Subcutaneous abdominal adipose tissue (tissue), 5 donors: ENCODE measurements at regions not wholly inside any gene's neighbourhood (a gene's known extent, or its start where the extent isn't known, plus 50 kb on each side); places are given as distances from the start of the nearest gene placed in this dataset.
"Not testable (repeated sequence)": the region's sequence is repeated elsewhere in the genome, so short reads cannot be mapped to it uniquely, and the experiment has no call there.

Experiments
- H3K27ac ChIP-seq: one replicate; pipeline ENCODE4 v1.7.0; 2013; ENCODE audit warnings: low read depth, mild to moderate bottlenecking, inconsistent platforms, low read length, moderate library complexity
- H3K27me3 ChIP-seq, 5 donors: one replicate each; pipeline ENCODE4 v1.7.0; 2013; ENCODE audit warnings: low read length in 5 of 5, inconsistent platforms in 1 of 5; ENCODE audit not compliant: control insufficient read depth in 5 of 5, insufficient read depth in 4 of 5
- H3K36me3 ChIP-seq, 5 donors: one replicate each; pipeline ENCODE4 v1.7.0; 2013; ENCODE audit warnings: low read length in 5 of 5; ENCODE audit not compliant: control insufficient read depth in 5 of 5, insufficient read depth in 5 of 5
- H3K4me1 ChIP-seq, 5 donors: one replicate each; pipeline ENCODE4 v1.7.0; 2013; ENCODE audit warnings: low read length in 5 of 5, mild to moderate bottlenecking in 3 of 5, moderate library complexity in 1 of 5; ENCODE audit not compliant: control insufficient read depth in 5 of 5, insufficient read depth in 5 of 5
- H3K4me3 ChIP-seq, 5 donors: one replicate each; pipeline ENCODE4 v1.7.0; 2013; ENCODE audit warnings: low read length in 5 of 5, low read depth in 1 of 5
- H3K9ac ChIP-seq, 5 donors: one replicate each; pipeline ENCODE4 v1.7.0; 2013; ENCODE audit warnings: low read length in 5 of 5, mild to moderate bottlenecking in 4 of 5, moderate library complexity in 3 of 5
- H3K9me3 ChIP-seq, 5 donors: one replicate each; pipeline ENCODE4 v1.7.0; 2013; ENCODE audit warnings: low read length in 5 of 5; ENCODE audit not compliant: control insufficient read depth in 5 of 5
- donor health status: healthy.
- donor health status: healthy.
- donor health status: healthy.
- donor health status: healthy.
- donor health status: healthy.

DNA sequence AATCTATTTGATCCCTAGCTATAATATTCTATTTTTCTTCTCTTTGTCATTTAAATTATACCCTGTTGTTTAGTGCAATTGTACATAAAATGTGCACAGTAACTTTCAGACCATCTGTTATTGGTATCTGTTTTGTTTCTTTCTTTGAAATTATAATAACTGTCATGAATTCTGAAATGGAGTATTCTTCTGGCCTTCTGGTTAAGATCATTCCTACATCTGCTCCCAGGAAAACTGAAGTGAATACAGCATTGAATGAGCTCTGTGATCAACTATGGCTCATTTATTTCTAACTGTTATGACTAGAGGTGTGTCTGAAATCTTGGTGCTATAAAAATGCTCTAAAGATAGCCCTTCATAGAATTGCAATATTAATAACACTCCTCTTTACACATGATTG is 788.4 kb upstream of the TMEFF2 start:
- Histone ChIP-seq H3K4me1 (no peaks in the 10 kb centered on the region), H3K27me3 (no peaks in the 10 kb centered on the region), H3K9ac (no peak overlapping the region), H3K36me3 (no peaks in the 10 kb centered on the region), H3K27ac (no peak overlapping the region), H3K9me3 (no peaks in the 10 kb centered on the region), H3K4me3 (no peak overlapping the region)

DNA sequence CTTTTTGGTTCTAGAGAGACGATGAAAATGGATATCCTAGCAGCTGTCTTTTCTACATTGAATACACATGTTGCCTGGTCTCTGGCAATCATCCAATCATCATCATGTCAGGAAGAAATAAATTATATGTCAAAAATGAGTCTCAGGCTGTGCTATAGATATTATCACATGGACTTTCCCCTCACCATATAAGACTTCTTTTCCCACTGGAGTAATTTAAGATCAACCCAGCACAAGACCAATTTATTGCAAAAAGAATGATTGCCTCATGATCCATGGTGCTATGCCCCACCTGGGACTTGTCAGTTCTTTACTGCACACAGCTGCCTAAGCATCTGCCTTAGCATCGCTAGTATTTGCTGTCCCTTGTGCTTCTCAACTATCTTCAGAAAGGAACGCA is 783.7 kb upstream of the TMEFF2 start:
- Histone ChIP-seq H3K36me3 (no peaks in the 10 kb centered on the region), H3K4me1 (no peaks in the 10 kb centered on the region), H3K4me3 (no peak overlapping the region), H3K9ac (no peak overlapping the region), H3K9me3 (no peaks in the 10 kb centered on the region), H3K27ac (no peak overlapping the region), H3K27me3 (no peaks in the 10 kb centered on the region)

DNA sequence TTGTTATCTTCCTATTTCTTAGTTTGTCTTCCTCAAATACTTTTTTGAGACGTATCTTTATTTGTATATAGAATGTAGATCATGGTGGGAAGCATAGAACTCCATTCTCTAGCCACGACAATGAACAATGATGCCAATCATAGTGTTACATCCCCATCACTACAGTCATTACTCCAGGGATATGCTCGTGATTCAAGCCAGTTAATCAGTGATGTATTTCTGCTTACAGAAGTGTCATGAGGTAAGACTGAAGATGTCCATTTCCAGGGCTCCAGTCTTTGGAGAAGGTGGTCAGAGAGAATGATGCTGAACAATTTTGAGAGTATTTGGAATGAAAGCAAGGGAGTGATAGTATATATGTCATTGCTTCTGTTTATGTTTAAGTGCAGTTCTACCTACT is 777.2 kb upstream of the TMEFF2 start:
- Histone ChIP-seq H3K27me3 (no peaks in the 10 kb centered on the region), H3K36me3 (no peaks in the 10 kb centered on the region), H3K4me3 (no peak overlapping the region), H3K9ac (no peak overlapping the region), H3K9me3 (no peaks in the 10 kb centered on the region), H3K4me1 (no peaks in the 10 kb centered on the region), H3K27ac (no peak overlapping the region)

DNA sequence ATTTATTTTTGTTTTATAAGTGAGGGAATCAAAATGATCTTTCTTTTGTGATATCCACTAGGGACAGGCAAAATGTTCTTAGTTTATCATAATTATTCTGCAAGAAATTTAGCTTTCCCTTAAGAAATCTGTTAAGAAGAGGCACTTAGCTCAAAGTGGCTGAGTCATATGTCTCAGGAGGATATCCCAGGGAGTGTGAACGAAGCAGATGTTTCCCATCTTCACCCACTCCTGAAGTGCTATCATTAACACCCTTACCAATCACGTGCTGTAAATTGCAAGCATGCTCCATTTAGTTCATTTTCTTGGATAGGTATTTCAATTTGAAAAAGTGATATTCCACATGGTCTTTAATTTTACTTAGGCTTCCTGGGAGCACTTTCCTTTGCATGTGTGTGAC is 774.3 kb upstream of the TMEFF2 start:
- H3K9me3 ChIP-seq, result no peaks in the 10 kb centered on the region
- H3K9ac ChIP-seq, result no peak overlapping the region
- no peaks in the 10 kb centered on the region for H3K27me3 ChIP-seq
- no peaks in the 10 kb centered on the region for H3K4me1 ChIP-seq
- H3K27ac ChIP-seq, result no peak overlapping the region
- no peaks in the 10 kb centered on the region for H3K36me3 ChIP-seq
- H3K4me3 ChIP-seq, result no peak overlapping the region

DNA sequence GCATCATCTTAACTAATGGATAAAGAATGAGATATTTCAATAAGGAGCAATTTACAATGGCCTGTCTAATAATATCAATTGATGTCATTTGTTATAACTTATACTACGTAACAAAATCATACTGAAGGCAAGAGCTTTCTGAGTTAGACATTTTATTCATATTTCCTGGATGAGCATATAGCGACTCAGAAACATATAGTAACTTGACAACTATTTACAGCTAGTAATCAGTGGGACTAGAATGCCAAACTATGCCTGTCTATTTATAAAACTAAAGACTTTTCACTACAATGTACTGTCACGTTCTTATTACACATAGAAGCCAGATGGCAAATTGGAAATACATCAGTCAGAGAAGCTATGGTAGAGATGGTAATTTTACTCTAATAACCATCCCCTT is 766.2 kb upstream of the TMEFF2 start:
- Histone ChIP-seq H3K4me1 (no peaks in the 10 kb centered on the region), H3K9ac (no peak overlapping the region), H3K4me3 (no peak overlapping the region), H3K27me3 (no peaks in the 10 kb centered on the region), H3K9me3 (no peaks in the 10 kb centered on the region), H3K36me3 (no peaks in the 10 kb centered on the region), H3K27ac (no peak overlapping the region)

DNA sequence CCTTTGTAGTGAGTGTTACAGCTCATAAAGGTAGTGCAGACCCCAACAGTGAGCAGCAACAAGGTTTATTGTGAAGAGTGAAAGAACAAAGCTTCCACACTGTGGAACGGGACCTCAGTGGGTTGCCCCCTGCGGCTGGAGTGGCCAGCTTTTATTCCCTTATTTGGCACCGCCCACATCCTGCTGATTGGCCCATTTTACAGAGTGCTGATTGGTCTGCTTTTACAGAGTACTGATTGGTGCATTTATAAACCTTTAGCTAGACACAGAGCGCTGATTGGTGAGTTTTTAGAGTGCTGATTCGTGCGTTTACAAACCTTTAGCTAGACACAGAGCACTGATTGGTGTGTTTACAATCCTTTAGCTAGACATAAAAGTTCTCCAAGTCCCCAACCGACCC is 763.9 kb upstream of the TMEFF2 start:
- not testable (repeated sequence) for H3K27ac ChIP-seq, H3K27me3 ChIP-seq, H3K9me3 ChIP-seq, H3K4me1 ChIP-seq, H3K4me3 ChIP-seq, H3K9ac ChIP-seq, H3K36me3 ChIP-seq

DNA sequence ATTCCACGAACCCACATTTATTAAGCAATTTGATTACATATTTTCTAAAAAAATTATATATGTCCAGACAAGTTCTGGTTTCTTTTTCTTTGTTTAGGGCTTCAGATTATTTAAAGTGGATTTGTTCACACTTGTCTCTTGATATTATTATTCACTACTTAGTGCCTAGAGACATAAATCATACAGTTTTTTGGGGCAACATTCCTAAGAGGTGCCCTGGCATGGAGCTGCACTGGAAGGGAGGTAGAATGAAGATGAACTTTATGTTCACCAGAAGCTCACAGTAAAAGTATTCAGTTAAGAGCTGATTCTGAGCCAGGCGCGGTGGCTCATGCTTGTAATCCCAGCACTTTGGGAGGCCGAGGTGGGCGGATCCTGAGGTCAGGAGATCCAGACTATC is 762.7 kb upstream of the TMEFF2 start:
- H3K4me3 ChIP-seq, result no peak overlapping the region
- no peaks in the 10 kb centered on the region for H3K9me3 ChIP-seq
- no peaks in the 10 kb centered on the region for H3K4me1 ChIP-seq
- no peak overlapping the region for H3K9ac ChIP-seq
- H3K27ac ChIP-seq, result no peak overlapping the region
- no peaks in the 10 kb centered on the region for H3K27me3 ChIP-seq
- H3K36me3 ChIP-seq, result no peaks in the 10 kb centered on the region

DNA sequence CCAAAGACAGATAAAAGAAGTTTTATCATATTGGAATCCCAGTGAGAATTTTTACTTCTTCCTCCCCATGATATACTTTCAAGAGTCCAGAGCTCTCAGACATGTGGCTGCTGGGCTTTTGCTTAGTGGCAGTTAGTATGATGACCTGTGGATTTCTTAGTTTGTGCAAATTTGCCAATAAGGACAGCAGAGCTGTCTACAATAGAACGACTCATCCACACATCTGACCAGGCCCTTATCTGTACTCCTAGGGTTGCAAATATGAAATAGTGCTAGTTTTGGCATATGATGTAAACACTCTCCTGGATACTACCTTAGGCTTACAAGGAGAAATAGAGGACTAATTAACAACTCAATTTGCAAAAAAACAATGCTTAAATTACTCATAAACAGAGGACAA is 758.4 kb upstream of the TMEFF2 start:
- Histone ChIP-seq H3K27ac (no peak overlapping the region), H3K36me3 (no peaks in the 10 kb centered on the region), H3K9ac (no peak overlapping the region), H3K4me3 (no peak overlapping the region), H3K4me1 (no peaks in the 10 kb centered on the region), H3K9me3 (no peaks in the 10 kb centered on the region), H3K27me3 (no peaks in the 10 kb centered on the region)

DNA sequence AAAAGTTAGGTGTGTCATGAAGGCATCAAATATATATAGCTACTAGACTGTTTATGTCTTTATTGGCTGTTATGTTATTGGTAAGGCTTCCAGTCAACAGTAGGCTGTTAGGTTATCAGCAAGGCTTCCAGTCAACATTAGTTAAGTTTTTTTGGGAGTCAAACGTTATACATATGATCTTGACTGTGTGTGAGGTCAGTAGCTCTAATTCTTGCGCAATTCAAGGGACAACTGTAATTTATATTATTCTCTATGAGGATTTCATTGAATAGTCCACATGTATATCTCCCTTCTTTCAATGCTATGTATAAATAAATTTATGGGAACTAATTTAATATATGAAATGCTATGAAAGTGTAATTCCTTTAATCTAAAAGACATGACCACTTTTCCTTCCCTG is 757.5 kb upstream of the TMEFF2 start:
- Histone ChIP-seq H3K27ac (no peak overlapping the region), H3K36me3 (no peaks in the 10 kb centered on the region), H3K27me3 (no peaks in the 10 kb centered on the region), H3K4me1 (no peaks in the 10 kb centered on the region), H3K9ac (no peak overlapping the region), H3K4me3 (no peak overlapping the region), H3K9me3 (no peaks in the 10 kb centered on the region)

DNA sequence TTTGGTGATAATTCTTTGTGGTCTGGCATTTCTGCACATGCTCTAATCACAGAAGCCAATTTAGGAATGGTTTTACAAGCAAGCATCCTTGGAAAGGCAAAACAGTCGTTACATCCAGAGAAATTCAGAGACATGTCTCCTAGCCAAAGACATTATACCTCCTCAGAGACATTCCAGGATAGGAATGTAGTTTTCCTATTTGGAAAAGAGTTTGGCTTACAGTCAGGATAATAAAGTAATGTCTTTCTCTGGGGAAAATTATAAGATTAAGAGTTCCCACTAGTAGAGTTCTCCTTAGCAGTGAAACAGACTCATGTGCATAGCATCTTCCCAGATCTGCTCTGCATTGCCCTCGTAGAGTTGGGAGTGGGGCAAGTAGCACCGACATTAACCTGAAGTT is 753.6 kb upstream of the TMEFF2 start:
- Histone ChIP-seq H3K9ac (no peak overlapping the region), H3K36me3 (no peaks in the 10 kb centered on the region), H3K4me1 (no peaks in the 10 kb centered on the region), H3K9me3 (no peaks in the 10 kb centered on the region), H3K27me3 (no peaks in the 10 kb centered on the region), H3K4me3 (no peak overlapping the region), H3K27ac (no peak overlapping the region)

DNA sequence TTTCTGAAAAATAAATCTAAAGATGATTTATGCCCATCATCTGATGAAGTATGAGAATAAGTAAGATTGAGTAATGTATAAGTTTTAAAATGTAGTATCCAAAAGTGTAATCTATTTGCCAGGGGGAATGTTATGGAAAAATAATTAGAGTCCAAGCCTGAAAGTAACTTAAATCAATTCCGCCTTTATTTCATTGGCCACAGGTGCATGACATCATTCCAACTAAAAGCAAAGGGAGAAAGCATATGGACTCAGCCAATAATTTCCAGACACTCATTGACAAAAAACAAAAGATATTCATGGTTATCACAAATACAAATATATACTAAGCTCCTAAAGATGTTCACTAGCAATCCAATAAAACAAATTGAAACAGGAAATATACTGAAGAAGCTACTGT is 752.6 kb upstream of the TMEFF2 start:
- H3K4me3 ChIP-seq, result no peak overlapping the region
- H3K27me3 ChIP-seq, result no peaks in the 10 kb centered on the region
- no peaks in the 10 kb centered on the region for H3K36me3 ChIP-seq

More for the DNA sequence above, 752.6 kb upstream of the TMEFF2 start:
- H3K27ac ChIP-seq, result no peak overlapping the region
- no peak overlapping the region for H3K9ac ChIP-seq
- H3K9me3 ChIP-seq, result no peaks in the 10 kb centered on the region
- no peaks in the 10 kb centered on the region for H3K4me1 ChIP-seq
